HCT116 (cell line): ENCODE measurements at regions not wholly inside any gene's neighbourhood (a gene's known extent, or its start where the extent isn't known, plus 50 kb on each side); places are given as distances from the start of the nearest gene placed in this dataset.

Experiments
- ATAC-seq: fragments of 200-7000 bp; cut with Tn5 transposase; 2 replicates; pipeline ENCODE4 v1.9.1; 2020; ENCODE audit warnings: mild to moderate bottlenecking, moderate library complexity
- BruUV-seq: library from RNA; stranded (reverse); fragments of 400-500 nt; replicated peaks from 2 replicates; lab custom pipeline; 2021; lab: Mats Ljungman, UMichigan
- CTCF ChIA-PET: fragments of 300-600 bp; sonication (Branson Sonifier 250); formaldehyde crosslinking; loops from one replicate; lab custom pipeline; 2021; ENCODE audit warnings: antibody characterized with exemption; lab: Charles Lee
- POLR2A ChIA-PET: fragments of 300-600, 350-600 bp; sonication (Branson Sonifier 250); formaldehyde crosslinking; loops from one replicate; lab custom pipeline; 2021; ENCODE audit warnings: antibody characterized with exemption; lab: Charles Lee
- RAD21 ChIA-PET, 2 experiments: fragments of 300-600 bp; sonication (Branson Sonifier 250); formaldehyde crosslinking; loops; one replicate each; lab custom pipeline; 2023; ENCODE audit warnings: low total read pairs in 2 of 2; ENCODE audit not compliant: uncharacterized antibody in 2 of 2, unreplicated experiment in 2 of 2, low non-redundant PET in 1 of 2; lab: Charles Lee
- DNase-seq: peaks from one replicate; pipeline ENCODE4 v3.0.0-alpha.2; 2010; ENCODE audit warnings: low read depth, low spot score
- H2AFZ ChIP-seq: fragments of 200-600 bp; shearing (Covaris generic), sonication (generic); 2 replicates; pipeline ENCODE4 v1.6.1; 2017; ENCODE audit warnings: low read depth, mixed run types, mixed read lengths, antibody characterized with exemption, low read length; ENCODE audit not compliant: poor library complexity, severe bottlenecking
- H3K27ac ChIP-seq: 2 replicates; pipeline ENCODE4 v1.5.1; 2012; ENCODE audit warnings: low read depth, low read length
- H3K27me3 ChIP-seq: fragments of 200-600 bp; sonication (generic); 2 replicates; pipeline ENCODE4 v1.6.1; 2016; ENCODE audit warnings: mixed run types, low read length, mixed read lengths; ENCODE audit not compliant: insufficient read depth
- H3K36me3 ChIP-seq, 2 experiments: fragments of 200-500 bp in 1 of 2; fragments of 200-600 bp in 1 of 2; sonication (Bioruptor generic) in 1 of 2; sonication (generic) in 1 of 2; 2 replicates each; pipeline versions ENCODE4 v1.5.1 to v1.6.1; 2014 to 2016; ENCODE audit warnings: low read length in 2 of 2, inconsistent platforms in 1 of 2, mixed read lengths in 1 of 2, mixed run types in 1 of 2; ENCODE audit not compliant: insufficient read depth in 2 of 2, control insufficient read depth in 1 of 2
- H3K4me1 ChIP-seq, 2 experiments: fragments of 200-600 bp in 1 of 2; sonication (generic) in 1 of 2; 2 replicates each; pipeline versions ENCODE4 v1.5.1 to v1.6.1; 2012 to 2017; ENCODE audit warnings: low read length in 2 of 2, inconsistent platforms in 1 of 2, mild to moderate bottlenecking in 1 of 2, mixed read lengths in 1 of 2, mixed run types in 1 of 2, moderate library complexity in 1 of 2; ENCODE audit not compliant: insufficient read depth in 2 of 2, control insufficient read depth in 1 of 2
- H3K4me2 ChIP-seq: fragments of 200-600 bp; sonication (generic); 2 replicates; pipeline ENCODE4 v1.6.1; 2017; ENCODE audit warnings: mixed run types, low read length, mixed read lengths
- H3K4me3 ChIP-seq, 2 experiments: fragments of 200-600 bp in 1 of 2; sonication (generic) in 1 of 2; replicated peaks in 1 of 2; 2 replicates each; pipeline ENCODE4 v1.5.1; 2011 to 2016; ENCODE audit warnings: low read length in 2 of 2, control low read depth in 1 of 2, low read depth in 1 of 2, mild to moderate bottlenecking in 1 of 2, mixed read lengths in 1 of 2, mixed run types in 1 of 2
- H3K79me2 ChIP-seq: fragments of 200-600 bp; sonication (generic); 2 replicates; pipeline ENCODE4 v1.6.1; 2017; ENCODE audit warnings: mild to moderate bottlenecking, mixed run types, low read length, moderate library complexity, mixed read lengths; ENCODE audit not compliant: insufficient read depth
- H3K9ac ChIP-seq: fragments of 200-600 bp; sonication (generic); 2 replicates; pipeline ENCODE4 v1.6.1; 2016; ENCODE audit warnings: low read length, mixed read lengths
- H3K9me2 ChIP-seq: fragments of 200-600 bp; sonication (generic), shearing (Covaris generic); 2 replicates; pipeline ENCODE4 v1.6.1; 2017; ENCODE audit warnings: mixed run types, mild to moderate bottlenecking, moderate library complexity; ENCODE audit not compliant: insufficient read depth
- H3K9me3 ChIP-seq, 2 experiments: fragments of 200-500 bp in 1 of 2; fragments of 200-600 bp in 1 of 2; sonication (Bioruptor generic) in 1 of 2; sonication (generic) in 1 of 2; 2 replicates each; pipeline ENCODE4 v1.6.1; 2014 to 2017; ENCODE audit warnings: low read length in 2 of 2, mixed read lengths in 2 of 2, inconsistent platforms in 1 of 2, low read depth in 1 of 2, mild to moderate bottlenecking in 1 of 2, mixed run types in 1 of 2, moderate library complexity in 1 of 2; ENCODE audit not compliant: control insufficient read depth in 1 of 2, insufficient read depth in 1 of 2
- H4K20me1 ChIP-seq: fragments of 200-600 bp; sonication (generic), shearing (Covaris generic); 2 replicates; pipeline ENCODE4 v1.6.1; 2017; ENCODE audit warnings: mixed run types, mild to moderate bottlenecking, moderate library complexity; ENCODE audit not compliant: insufficient read depth
- ATF3 ChIP-seq: IDR thresholded peaks from 2 replicates; pipeline ENCODE4 v1.6.1; 2012
- CBX3 ChIP-seq: IDR thresholded peaks from 2 replicates; pipeline ENCODE4 v1.6.1; 2012; ENCODE audit warnings: low read depth
- CEBPB ChIP-seq: IDR thresholded peaks from 2 replicates; pipeline ENCODE4 v1.6.1; 2012; ENCODE audit warnings: low read depth
- CTCF ChIP-seq, 3 experiments: fragments of 200-600 bp in 1 of 3; sonication (generic) in 1 of 3; IDR thresholded peaks in 2 of 3; conservative IDR thresholded peaks in 1 of 3; 2 replicates each; pipeline ENCODE4 v1.5.1; 2012 to 2017; ENCODE audit warnings: low read depth in 2 of 3, low read length in 2 of 3, antibody characterized with exemption in 1 of 3, borderline replicate concordance in 1 of 3, control low read depth in 1 of 3, mild to moderate bottlenecking in 1 of 3, mixed read lengths in 1 of 3, mixed run types in 1 of 3, moderate library complexity in 1 of 3; ENCODE audit not compliant: insufficient read depth in 1 of 3
- ELF1 ChIP-seq: IDR thresholded peaks from 2 replicates; pipeline ENCODE4 v1.6.1; 2012; ENCODE audit warnings: low read depth, borderline replicate concordance
- EZH2 ChIP-seq: fragments of 200-600 bp; sonication (generic); IDR thresholded peaks from 2 replicates; pipeline ENCODE4 v1.6.1; 2017; ENCODE audit warnings: antibody characterized with exemption, mixed run types
- FOSL1 ChIP-seq: IDR thresholded peaks from 2 replicates; pipeline ENCODE4 v1.6.1; 2012; ENCODE audit warnings: low read depth
- JUND ChIP-seq: IDR thresholded peaks from 2 replicates; pipeline ENCODE4 v1.6.1; 2012
- MAX ChIP-seq: IDR thresholded peaks from 2 replicates; pipeline ENCODE4 v1.6.1; 2012
- POLR2AphosphoS5 ChIP-seq: IDR thresholded peaks from 2 replicates; pipeline ENCODE4 v1.6.1; 2011; ENCODE audit warnings: mild to moderate bottlenecking, low read depth, low read length, moderate library complexity
- REST ChIP-seq: IDR thresholded peaks from 2 replicates; pipeline ENCODE4 v1.6.1; 2012; ENCODE audit warnings: low read depth
- SIN3A ChIP-seq: IDR thresholded peaks from 2 replicates; pipeline ENCODE4 v1.6.1; 2012; ENCODE audit warnings: low read depth
- SP1 ChIP-seq: IDR thresholded peaks from 2 replicates; pipeline ENCODE4 v1.6.1; 2012; ENCODE audit warnings: low read depth
- TCF7L2 ChIP-seq: IDR thresholded peaks from 2 replicates; pipeline ENCODE4 v1.7.0; 2011; ENCODE audit warnings: borderline replicate concordance, inconsistent platforms; ENCODE audit not compliant: insufficient read depth, insufficient read length; ENCODE audit errors: extremely low read depth
- intact Hi-C: fragments of 100-400 bp; cut with micrococcal nuclease; formaldehyde crosslinking; loops from 2 replicates; pipeline ENCODE4 v1.10.0; 2022

GRCh38 chr19:28731577-28731976, 481.4 kb downstream of the UQCRFS1 start:
- H2AFZ ChIP-seq: no peak overlapping the region
- H3K9me3 ChIP-seq: peaks cover 19 to 31% of the 10 kb centered on the region in 2 experiments; a peak in 2 of 4 replicates
- intact Hi-C loops: no loop called here
- no peaks in the 10 kb centered on the region for H3K36me3 ChIP-seq
- no peak for DNase-seq
- no peaks in the 10 kb centered on the region for H3K27me3 ChIP-seq
- no peaks in the 10 kb centered on the region for H3K9me2 ChIP-seq
- RAD21 ChIA-PET: no interaction called here
- H3K4me1 ChIP-seq: no peaks in the 10 kb centered on the region
- no peak overlapping the region for H3K9ac ChIP-seq
- H3K79me2 ChIP-seq: no peaks in the 10 kb centered on the region
- no peak for ATAC-seq
- no peak overlapping the region for H3K4me2 ChIP-seq
- no peak overlapping the region for H3K4me3 ChIP-seq
- POLR2A ChIA-PET: no interaction called here
- BruUV-seq: no TSS peak
- H4K20me1 ChIP-seq: no peaks in the 10 kb centered on the region
- H3K27ac ChIP-seq: no peak overlapping the region
- TF ChIP-seq JUND (no peak), CTCF (IDR thresholded peaks at IDR 0.05 in 2 of 3, conservative IDR thresholded peaks at IDR 0.05 in 1 of 3; ENCODE audit: borderline replicate concordance in 1 of 3, insufficient read depth in 1 of 3, low read depth in 2 of 3, low read length in 2 of 3) (no peak), SP1 (no peak), TCF7L2 (no peak), FOSL1 (no peak), ATF3 (no peak), CBX3 (no peak), CEBPB (no peak), MAX (no peak), REST (no peak), ELF1 (no peak), SIN3A (no peak), POLR2AphosphoS5 (no peak), EZH2 (no peak)
- CTCF ChIA-PET: no interaction called here
